ENCODE measurements at regions not wholly inside any gene's neighbourhood (a gene's known extent, or its start where the extent isn't known, plus 50 kb on each side); places are given as distances from the start of the nearest gene placed in this dataset.
A peak's percentile ranks its signal among the peaks of the same experiment; 100 is the strongest.
"Not testable (repeated sequence)": the region's sequence is repeated elsewhere in the genome, so short reads cannot be mapped to it uniquely, and the experiment has no call there.

DNA sequence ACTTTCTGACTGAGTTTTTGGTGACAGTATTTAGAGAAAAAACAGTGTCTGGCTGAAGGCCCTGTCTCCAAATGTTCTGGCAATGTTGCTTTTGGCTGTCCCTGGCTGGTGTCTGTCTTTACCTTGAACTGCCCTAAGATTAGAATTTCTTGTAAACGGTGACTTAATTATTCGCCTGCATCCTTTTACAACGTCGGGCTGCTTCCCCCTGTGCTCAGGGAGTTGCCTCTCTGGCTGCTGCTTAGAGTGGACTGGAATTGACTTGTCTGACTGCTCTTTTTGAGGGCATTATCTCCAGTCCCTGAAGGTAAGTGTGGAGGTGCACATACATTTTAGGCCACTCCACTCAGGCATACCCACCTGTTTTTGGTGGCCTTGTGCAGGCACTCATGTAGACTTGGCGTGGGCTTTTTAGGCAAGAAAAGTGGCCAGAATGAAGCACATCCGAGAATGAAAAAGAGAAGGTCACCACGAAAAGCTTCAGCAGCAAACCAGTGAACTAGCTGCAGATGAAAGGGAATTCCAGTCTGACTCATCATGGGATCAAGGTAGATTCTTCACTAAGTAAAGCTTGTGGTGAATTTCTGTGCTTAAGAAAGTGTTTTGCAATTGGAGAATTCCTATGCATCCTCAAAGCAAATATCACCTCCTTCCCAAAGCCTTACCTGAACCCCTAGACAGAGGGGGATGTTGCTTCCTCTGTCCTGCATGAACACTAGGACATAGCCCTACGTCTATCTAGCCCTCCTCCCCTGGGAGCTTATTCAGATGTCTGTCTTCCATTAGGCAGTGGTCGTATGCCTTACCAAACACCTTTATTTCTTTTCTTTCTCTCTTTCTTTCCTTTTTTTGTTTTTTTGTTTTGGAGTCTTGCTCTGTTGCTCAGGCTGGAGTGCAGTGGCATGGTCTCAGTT, 230.3 kb upstream of the TRIB2 start:
- DNase-seq: no peak

DNA sequence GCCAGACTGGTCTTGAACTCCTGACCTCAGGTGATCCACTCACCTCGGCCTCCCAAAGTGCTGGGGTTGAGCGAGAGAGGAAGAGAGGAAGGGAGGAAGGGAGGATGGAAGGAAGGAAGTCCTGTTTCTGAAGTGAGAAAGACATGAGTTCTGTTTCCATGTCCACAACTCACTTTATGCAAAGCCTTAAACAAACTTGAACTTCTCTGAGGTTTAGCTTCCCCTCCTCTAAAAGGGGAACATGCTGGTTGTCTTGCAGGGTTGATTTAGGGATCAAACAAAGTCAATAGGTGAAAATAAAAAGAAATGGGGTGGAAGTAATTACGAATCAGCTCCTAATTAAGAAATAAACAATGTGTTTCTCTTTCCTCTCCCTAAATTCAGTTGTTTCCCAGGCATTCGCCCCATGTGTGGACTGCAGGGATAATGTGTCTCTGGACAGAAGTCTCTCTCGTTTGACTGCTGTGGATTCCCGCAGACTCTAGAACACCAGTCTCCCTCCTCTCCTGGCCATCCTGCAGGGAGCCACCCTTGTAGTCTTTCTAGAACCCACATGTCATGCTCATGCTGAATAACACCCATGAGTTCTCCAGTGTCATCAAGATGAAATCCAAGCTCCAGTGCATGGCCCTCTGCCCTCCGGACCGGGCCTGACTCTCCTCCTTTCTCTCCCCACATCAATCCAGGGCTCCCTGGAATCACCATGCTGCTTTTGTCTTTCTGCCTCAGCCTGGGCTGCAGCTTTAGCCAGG, 229.3 kb upstream of the TRIB2 start:
- no peak for DNase-seq

DNA sequence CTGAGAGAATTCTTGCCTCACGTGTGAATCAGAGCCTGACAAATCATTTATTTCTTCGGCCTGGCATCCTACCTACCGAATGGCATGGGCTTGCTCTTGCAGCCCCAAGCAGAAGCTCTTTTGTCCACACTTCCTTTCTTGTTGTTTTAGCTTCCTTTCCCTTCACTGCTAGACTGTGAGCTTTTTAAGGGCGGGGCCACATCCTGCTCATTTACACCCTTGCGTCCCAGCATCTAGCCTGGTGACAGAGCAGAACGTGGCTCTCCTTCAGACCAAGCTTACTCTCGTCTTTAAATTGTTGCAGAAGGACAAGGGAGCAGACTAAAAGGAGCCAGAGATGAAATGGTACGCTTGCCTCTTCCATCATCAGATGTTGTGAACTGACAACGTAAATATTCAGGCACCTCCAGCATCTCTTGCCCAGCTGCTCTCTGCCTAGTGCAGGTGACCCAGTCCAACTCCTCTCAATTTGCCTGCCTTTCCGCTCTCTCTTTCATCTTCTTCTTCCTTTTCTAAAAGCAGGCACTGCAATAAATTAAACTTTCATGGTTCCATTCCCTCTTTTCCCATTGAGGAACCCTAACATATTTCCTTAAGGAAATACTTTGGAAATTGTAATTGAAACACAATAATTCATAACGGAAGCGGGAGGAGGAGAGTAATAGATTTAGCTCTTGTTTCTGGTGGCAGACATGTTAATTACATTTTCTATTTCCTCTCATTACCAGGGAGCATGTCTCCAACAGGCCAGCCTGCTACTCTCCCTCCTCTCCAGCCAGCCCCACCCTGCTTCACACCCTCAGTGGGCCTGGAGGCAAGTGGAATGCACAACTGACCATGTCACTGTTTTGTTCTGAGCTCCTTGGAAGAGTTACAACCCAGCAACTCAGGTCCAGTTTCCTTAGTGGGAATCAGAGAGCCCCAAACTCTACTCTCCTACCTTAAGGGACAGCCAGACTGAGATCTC, 228.1 kb upstream of the TRIB2 start:
- peak; percentile 44 to 61 for DNase-seq

DNA sequence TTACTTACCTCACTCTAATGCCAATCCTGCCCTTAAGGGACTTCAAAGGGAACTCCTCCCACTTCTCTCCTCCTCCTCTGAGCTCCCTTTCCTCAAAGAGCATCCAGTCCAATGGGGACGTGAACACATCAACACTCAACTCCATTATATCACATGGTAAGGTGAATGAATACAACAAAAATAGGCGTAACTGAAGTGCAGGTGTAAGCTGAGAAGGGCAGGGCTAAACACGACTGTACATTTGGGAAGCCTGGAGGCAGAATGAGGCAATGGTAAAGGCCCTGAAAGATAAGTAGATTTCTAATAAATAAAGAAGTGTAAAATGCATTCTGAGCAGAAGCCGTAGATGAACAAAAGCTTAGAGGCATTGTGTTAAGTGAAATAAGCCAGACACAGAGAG, 226.1 kb upstream of the TRIB2 start:
- no peak for DNase-seq

DNA sequence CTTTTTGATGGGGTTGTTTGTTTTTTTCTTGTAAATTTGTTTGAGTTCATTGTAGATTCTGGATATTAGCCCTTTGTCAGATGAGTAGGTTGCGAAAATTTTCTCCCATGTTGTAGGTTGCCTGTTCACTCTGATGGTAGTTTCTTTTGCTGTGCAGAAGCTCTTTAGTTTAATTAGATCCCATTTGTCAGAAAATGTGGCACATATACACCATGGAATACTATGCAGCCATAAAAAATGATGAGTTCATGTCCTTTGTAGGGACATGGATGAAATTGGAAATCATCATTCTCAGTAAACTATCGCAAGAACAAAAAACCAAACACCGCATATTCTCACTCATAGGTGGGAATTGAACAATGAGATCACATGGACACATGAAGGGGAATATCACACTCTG, 224.4 kb upstream of the TRIB2 start:
- DNase-seq: not testable (repeated sequence)

DNA sequence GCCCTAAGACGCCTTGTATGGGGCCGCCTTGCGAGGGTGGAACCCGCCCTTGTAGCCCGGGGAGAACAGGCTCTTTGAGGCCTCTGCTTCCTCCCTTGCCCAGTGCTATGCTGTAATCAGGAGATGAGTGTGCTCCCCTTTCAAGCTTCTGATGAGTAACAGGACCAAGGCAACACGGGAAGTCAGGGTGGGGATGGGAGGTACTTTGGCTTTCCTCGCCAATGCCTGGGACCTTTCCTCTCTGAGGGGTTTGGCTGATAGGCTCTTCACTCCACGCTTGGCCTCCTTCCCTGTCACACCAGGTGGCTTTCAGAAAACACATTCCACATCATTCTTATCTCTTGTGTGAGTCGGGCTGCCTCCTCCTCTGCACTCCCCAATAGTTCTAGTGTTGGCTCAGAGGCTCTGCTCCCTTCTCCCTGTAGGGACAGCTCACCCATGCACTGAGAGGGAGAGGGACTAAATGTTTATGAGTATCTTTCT, 223.7 kb upstream of the TRIB2 start:
- DNase-seq: peak; percentile 30 to 53

DNA sequence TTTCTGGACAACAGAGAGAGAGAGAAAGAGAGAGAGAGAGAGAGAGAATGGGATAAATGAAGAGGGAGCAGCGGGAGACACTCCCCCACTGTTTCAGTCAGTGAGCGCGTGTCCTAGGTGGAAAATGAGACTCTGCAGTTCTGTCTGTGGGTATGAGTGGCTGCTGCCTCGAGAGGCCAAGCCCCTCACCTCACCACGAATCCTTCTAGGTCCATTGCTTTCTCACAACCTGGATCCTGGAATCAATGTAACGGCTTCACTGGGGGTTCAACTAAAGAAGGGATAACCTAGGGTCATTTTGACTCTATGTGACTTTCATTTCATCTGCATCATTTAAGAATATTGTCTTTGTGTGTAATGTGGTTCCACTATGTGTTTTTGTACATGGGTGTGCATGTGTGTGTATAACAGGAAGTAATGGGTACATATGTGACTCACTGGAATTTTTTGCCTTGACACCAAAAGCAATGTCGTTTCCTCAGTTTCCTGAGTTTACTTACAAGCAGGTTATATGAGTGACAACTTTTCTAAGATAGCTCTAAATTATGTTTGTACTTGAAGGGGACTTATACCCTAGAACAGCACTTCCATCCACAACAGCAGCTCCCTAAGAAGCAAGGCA, 221.4 kb upstream of the TRIB2 start:
- no peak for DNase-seq

DNA sequence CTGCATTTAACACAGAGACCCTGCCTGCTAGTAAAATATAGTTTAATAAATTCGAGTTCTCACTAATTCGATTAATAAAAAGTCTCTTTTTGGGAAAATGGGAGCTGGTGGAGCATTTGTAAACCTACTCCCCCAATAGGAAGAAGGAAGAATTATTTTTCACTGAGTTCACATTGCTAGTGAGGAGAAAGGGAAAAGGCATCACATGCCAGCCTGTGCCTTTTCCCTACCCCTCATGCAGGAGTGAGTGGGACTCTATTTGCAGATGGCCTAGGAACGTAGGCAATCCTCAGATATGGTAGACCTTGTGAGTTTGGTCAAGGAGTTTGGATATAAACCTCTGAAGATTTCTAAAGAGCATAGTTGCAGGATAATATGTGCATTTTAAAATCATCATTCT, 218.4 kb upstream of the TRIB2 start:
- DNase-seq: no peak

DNA sequence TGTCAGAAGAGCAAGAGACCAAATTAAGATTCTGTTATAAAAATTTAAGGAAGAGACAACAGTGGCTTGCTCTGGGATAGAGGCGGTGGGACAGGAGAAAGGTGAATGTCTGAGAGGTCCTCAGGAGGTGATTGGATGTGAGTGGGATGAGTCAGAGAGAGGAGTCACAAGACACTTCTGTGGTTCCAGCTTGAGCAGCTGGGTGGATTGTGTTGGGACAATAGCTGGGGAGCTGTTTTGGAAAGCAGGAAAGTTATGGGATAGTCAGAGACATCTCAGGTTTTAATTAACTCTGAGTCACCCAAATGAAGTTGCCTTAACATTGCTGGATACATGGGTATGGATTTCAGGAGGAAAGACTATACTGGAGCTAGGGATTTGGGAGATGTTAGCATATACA, 218.0 kb upstream of the TRIB2 start:
- DNase-seq: no peak

DNA sequence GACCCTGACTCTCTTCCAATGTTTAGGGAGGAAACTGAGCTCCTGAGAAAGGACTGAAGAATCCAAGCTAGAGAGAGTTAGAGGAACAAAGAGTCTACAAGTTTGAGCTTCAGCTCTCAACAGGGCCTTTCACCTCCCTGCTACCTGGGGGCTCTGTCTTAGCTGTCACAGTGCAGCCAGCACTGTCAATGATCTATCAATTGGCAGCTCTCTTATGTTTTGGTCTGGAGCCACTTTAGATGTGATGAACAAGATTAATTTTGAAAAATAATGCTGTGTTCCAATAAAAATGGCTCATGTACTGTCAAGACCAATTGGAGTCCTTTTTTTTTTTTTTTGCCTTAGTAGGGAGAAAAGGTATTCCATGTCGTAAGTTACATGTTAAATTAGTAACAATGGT, 215.8 kb upstream of the TRIB2 start:
- DNase-seq: no peak

DNA sequence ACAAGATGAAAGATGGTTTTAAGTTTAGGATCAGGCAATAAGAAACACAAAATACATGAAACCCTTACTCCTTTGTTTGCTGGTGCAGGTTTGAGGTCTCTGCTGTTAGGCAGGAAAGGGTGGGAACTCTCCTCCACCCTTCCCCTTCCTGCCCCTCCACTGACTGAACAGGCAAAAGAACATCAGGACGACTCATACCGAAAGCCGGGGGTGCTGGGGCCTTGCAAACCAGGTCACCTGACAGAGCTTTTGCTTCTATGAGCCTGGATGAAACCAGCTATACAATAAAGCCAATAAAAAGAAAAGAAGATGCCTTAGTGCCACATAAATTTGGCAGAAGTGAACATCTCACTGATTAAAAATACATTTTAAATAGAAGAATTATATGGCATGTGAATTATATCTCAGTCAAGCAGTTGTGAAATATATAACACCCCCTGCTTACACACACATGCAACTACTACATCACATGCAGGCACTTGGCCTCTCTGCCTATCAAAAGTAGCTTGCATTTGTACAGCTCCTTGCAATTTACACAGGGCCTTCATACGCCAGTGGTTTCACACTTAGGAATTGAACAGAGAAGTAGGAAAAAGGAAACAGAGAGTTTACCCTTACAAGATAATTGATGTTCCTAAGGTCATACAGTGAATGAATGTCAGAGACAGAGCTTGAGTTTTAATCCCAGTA, 215.1 kb upstream of the TRIB2 start:
- DNase-seq: peak; percentile 59 to 67

DNA sequence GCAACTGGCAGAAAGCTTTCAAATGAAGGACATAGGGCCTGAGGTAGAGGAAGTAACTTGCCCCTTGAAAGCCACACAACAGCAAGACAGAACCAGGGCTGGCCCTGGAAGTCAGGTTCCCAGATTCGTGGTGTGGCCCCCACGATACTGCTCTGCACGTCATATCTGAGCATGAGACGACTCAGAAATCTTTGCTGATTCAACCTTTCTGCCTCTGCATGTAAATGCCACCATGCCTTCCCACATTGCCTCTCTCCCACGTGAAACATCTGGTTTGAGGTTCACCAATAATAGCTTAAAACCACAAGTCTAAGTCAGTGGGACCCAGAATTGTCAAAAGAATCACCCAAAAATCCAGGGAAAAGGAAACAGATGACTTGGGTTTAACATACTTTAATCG, 214.0 kb upstream of the TRIB2 start:
- no peak for DNase-seq

DNA sequence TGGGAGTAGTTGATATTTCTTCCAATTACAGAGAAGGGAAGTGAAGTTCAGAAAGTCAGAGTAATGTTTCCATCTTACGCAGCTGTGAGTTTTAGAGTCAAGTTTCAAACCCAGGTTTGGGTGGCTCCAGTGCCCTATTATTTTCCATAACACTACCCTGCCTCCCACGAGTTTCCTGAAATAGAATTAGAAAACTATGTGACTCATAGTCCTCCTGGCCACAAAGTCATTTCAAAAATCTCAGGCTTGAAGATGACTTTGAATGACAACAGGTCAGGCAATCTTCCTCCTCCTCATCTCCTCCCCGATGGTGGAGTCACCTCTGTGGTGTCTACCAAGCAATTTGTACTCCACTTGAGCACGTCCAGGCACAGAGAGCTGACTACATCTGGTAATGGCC, 212.3 kb upstream of the TRIB2 start:
- no peak for DNase-seq

DNA sequence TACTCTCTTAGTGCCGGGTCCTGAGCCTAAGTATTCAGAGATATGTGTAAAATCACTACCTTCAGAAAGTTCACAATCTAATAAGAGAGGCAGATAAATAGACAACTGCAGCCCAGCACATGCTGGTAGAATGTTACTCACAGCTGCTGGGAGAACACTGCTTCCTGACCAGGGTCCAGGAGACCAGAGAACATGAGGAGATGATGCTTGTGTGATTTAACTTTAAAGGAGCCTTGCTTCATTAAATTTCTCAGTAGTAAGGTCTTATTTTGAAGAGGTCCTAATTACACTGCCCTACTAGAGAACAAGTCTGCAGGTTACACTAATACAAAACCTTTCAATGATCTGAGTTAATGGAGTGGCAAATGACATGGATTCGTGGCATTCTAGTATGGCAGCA, 209.9 kb upstream of the TRIB2 start:
- DNase-seq: no peak

DNA sequence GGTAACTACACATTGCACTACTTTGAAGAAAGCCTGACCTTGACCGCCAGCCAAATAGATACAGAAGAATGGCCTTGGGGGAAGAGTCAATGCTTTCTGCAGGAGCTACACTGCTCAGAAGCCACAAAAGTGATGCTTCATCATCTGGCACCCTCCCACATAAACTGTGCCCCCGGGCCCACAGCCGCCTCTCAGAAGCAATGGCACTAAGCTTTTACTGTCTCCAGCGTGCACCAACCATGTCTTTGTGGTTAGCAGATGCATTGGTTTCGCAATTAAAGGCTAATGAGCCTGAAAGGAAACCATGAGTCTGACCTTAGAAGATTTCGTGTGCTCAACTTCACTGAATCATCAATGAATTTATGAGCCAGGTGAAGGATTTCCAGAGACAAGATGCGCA, 209.4 kb upstream of the TRIB2 start:
- peak; percentile 40 to 56 for DNase-seq

DNA sequence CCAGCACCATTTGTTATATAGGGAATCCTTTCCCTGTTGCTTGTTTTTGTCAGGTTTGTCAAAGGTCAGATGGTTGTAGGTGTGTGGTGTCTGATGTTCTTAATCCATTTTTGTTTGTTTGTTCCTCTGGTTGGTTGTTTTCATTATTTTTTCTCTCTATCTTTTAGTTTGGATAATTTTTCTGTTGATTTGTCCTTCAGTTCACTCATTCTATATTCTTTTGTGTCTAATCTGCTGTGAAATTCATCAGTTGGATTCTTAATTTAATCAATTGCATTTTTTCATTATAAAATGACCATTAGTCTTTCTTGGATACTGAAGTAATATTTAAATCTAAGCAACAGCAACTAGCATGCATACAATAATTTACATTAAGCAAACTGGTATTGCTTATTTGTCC, 206.7 kb upstream of the TRIB2 start:
- no peak for DNase-seq

DNA sequence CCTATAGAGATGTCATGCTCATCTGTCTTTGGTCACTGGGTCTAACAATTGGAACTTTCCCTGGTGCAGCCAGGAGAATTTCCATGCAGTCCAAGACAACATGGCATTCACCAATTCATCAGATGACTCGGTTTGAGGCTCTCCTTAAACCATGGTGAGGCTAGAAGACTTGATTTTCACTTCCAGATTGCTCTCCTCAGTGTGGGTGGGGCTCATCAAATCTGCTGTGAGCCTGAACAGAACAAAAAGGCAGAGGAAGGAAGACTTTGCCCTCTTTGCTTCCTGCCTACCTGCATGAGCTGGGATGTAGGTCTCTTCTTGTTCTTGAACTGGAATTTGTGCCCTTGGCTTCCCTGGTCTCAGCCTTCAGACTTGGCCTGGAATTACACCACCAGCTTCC, 203.4 kb upstream of the TRIB2 start:
- DNase-seq: no peak

DNA sequence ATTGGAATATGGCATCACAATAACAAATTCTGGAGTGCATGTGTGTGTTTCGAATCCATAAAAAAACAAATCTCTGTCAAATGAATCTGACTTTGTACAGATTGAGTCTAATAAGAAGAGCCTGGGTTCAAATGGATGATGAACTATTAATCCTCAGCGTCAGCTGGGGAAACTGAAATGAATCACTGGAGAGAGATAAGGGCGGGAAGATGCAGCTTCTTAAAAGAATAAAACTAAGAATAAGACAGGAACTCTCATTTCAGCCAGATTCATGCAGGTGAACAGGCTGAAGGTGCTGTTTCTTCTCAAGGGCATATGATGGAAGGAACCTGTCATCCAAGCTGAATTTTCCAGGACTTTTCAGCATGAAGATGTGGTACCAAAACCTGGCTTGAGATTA, 202.6 kb upstream of the TRIB2 start:
- DNase-seq: no peak

DNA sequence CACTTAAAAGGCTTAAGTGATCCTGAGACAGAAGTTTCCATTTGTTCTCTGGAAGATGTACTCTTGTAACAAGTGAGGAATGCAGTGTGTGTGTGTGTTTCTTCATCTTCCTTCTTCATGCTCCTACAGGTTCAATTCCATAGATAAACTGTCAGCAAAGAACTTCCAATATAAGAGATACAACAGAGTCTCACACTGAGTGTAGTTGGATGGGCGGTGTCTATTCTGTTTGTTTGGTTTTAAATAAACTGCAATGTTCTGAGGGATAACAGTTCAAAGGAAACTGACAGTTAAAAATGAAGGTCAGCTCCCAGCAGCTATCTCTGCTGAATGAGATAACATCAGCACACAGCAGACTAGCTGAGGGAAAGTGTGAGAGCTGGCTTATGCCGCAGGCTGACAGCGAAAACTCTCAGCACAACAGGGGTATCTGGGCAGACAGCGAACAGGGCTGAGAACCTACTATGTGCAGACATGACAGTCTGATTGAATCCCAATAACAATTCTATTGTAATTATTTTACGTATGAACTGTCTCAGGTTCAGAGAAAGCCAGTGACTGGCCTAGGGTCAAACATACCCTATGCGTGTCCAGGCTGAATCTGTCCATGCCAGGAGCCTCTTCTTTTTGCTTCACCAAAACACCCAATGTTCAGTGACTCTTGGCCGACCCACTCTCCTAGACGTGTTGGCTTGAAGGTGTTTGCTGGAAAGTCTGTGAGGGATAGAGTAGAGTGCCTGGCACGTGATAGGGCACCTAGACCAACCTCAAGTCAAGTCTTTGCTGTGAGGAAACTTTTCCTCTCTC, 201.9 kb upstream of the TRIB2 start:
- DNase-seq: peak; percentile 43 to 68

DNA sequence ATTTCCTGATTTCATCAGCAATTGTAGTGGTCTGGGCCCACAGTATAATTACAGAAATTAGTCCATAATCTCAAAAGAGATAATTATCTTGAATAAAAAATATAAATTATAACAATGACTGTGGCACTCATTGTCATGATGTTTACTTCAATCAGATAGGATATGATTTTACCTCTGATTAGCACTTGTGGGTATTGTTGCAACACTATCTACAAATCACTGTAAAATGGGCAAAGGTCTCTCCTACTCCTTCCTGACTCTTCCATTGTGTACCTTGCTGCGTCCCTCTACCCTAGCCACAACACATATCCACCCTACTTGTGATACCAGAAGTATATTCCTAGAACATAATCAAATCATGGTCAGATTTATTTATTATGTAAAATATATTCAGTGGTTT, 200.9 kb upstream of the TRIB2 start:
- DNase-seq: no peak

All from CD4-positive, alpha-beta T cell treated with Interleukin-4 for 1 hour (primary cell).